KOPT-K1 (cell line): ENCODE measurements at regions not wholly inside any gene's neighbourhood (a gene's known extent, or its start where the extent isn't known, plus 50 kb on each side); places are given as distances from the start of the nearest gene placed in this dataset.

Source experiments
- H3K27ac ChIP-seq: fragments of 200-600 bp; sonication (generic); 2 replicates; pipeline ENCODE4 v1.5.1; 2016; ENCODE audit warnings: antibody characterized with exemption, mild to moderate bottlenecking, low read depth, low read length; ENCODE audit not compliant: poor library complexity, severe bottlenecking
- H3K36me3 ChIP-seq: fragments of 200-600 bp; sonication (generic); 2 replicates; pipeline ENCODE4 v1.5.1; 2017; ENCODE audit warnings: antibody characterized with exemption, mild to moderate bottlenecking, low read length, moderate library complexity; ENCODE audit not compliant: insufficient read depth
- H3K9me3 ChIP-seq: fragments of 200-600 bp; sonication (generic); 2 replicates; pipeline ENCODE4 v1.5.1; 2017; ENCODE audit warnings: antibody characterized with exemption, low read length, mild to moderate bottlenecking; ENCODE audit not compliant: insufficient read depth, poor library complexity, severe bottlenecking

DNA sequence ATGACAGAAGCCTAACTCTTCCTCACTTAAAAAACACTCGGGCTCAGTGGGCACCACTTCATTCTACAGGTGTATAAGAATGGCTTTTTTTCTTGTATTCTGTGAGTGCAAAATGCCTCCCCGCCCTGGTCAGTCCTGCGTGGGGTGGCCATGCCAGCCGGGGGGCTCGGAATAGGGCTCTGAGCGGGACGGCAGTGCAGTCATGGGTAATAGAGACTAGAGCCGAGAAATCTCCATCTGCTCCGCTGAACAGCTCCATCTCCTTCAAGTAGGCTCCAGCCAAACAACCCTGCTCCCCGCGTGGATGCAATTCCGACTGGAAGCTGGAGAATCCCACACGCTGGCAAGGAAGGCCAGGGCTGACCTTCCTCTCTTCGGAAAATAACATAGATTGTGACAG is 317.0 kb upstream of the IRX4 start:
- H3K36me3 ChIP-seq, result no peaks in the 10 kb centered on the region
- peaks cover 6% of the 10 kb centered on the region for H3K9me3 ChIP-seq
- no peak overlapping the region for H3K27ac ChIP-seq

DNA sequence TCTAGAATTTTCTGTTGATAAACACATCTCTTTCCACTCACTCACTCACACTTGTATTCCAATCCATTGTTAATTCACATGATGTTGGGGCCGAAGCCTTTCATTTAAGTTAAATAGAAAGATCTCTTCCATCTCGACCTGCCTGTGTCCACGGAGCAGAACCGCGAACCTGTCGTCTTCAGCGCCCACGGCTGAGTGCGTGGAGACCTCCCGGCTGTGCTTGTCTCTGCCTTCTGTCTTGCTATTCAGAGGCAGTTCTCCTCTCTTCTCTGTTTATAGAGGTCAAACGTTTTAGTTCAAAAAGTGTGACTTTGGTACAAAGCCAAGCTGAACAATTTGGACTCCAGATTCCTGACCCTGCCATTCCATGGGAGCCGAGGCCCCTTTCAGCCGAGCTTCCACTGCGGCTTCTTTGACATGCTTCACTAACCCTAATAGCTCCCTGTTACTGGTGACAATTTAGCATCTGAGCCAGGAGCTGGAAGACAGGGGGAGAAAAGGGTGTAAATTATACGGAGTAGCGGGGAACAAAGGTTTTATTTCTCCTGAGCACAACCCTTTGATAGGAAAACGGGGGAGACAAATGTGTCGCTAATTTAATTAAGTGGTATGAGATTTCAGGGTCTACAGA is 314.4 kb upstream of the IRX4 start:
- Histone ChIP-seq H3K36me3 (no peaks in the 10 kb centered on the region), H3K9me3 (peaks cover 11% of the 10 kb centered on the region), H3K27ac (no peak overlapping the region)

DNA sequence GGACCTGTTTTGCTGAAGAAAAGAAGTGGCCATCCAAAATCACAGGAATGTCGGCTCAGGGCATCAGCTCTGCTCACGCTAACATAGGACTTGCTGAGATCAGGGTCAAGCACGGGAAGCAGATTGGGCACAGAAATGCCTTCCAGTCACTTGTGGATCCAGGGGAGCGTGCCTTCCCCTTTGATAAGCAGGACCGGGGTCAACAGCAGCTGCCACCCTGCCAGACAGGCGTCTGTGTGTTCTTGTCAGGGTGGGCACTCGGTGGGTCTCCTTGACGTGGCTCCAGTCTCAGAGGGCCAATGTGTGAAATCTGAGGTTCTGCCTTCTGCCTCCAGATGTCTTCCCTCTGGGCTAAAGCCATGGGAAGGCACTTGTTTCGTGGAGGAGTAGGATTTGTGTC is 313.7 kb upstream of the IRX4 start:
- H3K9me3 ChIP-seq, result peaks cover 11% of the 10 kb centered on the region
- H3K27ac ChIP-seq, result no peak overlapping the region
- H3K36me3 ChIP-seq, result no peaks in the 10 kb centered on the region

DNA sequence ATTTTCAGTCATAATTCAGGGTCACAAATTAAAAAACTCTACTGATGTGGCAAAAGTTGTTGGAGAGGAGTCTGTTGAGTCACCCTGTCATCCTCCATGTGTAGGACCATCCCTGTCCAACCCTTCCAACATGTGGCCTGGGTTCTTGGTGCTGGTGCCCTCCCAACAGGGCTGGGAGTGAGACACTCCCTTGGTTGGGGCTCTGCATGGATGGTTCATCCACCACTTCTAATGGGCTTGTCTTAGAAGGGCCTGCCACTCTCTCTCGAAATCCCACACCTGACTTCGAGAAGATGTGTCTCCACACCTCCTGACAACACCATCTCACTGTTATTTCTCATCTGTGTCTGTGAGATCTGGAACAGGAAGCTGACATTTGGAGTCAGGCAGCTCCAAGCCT is 312.2 kb upstream of the IRX4 start:
- no peaks in the 10 kb centered on the region for H3K36me3 ChIP-seq
- no peak overlapping the region for H3K27ac ChIP-seq
- peaks cover 11% of the 10 kb centered on the region for H3K9me3 ChIP-seq

DNA sequence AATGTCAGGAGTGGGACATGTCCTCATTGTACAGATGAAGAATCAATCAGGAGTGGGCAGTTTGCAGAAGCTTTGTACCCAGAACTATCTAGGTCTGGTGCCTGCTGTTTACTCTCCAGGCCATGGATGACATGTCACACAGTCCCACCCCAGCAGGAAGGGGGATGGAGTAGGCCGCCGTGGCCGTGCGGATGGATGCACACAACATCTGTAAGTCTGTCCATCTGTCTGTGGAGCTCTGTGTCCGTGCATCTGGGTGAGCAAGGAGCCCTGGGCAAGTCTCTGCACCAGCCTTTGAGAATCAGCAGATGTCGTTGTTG is 311.5 kb upstream of the IRX4 start:
- no peak overlapping the region for H3K27ac ChIP-seq
- H3K36me3 ChIP-seq, result no peaks in the 10 kb centered on the region
- peaks cover 11% of the 10 kb centered on the region for H3K9me3 ChIP-seq

DNA sequence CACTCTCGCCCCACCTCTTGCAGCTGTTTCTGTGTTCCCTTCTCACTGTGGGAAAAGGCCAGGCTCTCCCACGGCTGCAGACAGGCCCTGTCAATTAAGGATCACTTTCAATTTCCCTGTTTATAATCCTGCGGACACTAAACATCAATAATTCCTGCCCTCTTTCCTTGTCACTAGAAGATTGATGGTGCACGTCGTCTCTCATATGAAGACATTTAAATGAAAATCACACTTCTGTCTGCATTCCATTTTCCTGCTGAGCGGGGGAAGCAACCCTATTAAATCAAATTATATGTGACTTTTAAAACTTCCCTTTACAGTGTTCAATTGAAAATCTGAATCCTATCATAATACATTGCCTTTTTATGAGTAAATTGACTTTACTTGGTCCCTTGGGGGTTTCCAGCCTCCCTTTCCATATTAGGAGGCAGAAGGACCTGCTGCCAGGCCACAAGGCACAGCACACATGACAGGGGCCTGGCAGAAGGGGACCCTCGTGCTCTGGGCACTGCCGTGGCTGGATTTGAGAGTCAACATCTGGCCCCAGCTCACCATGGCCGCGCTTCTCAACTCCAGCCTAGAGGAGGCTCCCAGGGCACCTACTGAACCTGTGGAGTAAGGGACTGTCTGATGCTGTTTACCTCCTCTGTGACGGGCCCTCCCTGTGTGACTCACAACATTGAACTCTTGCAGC is 311.0 kb upstream of the IRX4 start:
- H3K9me3 ChIP-seq, result peaks cover 11% of the 10 kb centered on the region
- H3K36me3 ChIP-seq, result no peaks in the 10 kb centered on the region
- H3K27ac ChIP-seq, result no peak overlapping the region

DNA sequence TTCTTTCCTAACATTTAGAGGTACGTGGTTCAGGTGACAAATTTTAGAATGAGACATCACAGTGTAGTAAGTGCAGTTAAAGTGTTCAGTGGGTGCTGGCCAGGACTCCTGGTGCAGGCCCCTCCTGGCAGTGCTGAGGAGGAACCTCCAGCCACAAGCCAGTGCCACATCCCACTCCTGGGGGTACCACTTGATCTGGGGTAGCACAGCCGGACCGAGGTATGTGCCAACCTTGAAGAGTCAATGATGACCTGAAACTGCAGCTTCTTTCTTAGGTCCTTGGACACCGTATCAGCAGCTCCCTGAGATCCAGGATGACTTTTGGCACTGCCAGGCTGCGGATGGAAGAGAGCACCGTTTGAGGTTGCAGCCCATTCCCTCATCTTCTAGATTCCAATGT is 310.4 kb upstream of the IRX4 start:
- H3K27ac ChIP-seq, result no peak overlapping the region
- H3K9me3 ChIP-seq, result peaks cover 11% of the 10 kb centered on the region
- no peaks in the 10 kb centered on the region for H3K36me3 ChIP-seq

DNA sequence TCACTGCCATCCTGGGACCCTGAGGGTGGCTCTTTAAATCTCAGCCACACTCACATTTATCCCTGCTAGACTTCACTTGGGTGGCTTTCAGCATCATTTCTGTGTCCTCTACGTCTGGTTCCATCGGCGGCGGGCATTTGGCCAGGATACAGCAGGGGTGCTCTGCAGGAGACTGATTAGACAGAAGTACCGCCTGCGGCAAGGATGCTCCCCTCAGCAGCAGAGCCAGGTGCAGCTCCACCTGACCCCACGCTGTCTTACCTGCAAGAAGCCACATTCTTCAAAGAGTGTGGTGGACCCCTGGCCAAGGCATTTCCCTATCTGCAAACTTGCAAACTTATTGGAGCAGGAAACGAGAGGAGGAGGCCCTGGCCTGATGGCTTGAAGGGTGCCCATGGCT is 309.8 kb upstream of the IRX4 start:
- H3K27ac ChIP-seq, result no peak overlapping the region
- no peaks in the 10 kb centered on the region for H3K36me3 ChIP-seq
- H3K9me3 ChIP-seq, result peaks cover 11% of the 10 kb centered on the region

DNA sequence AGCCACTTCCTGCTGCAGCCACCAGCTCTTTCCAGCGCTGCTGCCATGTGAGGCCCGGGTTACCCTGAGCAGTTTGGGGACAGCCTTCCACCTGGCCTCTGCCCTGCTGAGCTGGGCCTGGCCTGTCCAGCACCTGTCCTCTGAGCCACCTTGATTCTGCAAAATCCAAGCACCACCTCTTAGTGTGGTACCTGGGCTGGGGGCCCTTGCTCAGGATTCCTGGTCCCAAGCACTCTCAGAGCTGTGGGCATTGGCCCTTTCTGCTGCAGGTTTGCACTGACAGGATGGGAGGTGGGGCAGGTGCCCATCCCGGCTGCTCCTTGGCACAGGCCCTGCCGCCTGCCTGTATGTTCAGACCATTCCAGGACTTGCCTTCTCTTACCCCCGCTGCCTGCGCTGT is 309.2 kb upstream of the IRX4 start:
- no peak overlapping the region for H3K27ac ChIP-seq
- H3K9me3 ChIP-seq, result peaks cover 11% of the 10 kb centered on the region
- no peaks in the 10 kb centered on the region for H3K36me3 ChIP-seq

DNA sequence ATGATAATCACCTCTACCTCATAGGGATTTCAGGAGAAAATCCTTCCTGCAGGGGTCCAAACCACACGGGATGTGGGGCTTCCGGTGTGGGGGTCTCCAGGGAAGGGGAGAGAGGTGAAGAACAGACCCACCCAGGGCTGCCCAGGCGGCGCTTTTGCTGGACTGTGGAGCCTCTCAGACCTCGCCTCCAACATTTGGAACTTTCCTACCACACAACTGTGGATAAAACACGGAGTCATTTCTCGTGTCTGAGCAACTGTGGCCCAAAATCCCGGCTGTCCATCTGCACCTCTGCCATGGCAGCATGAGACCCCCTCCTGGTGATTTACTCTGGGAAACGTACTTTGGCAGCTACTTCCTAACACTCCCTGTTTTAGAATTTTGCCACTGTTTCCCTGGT is 307.8 kb upstream of the IRX4 start:
- H3K27ac ChIP-seq, result no peak overlapping the region
- H3K9me3 ChIP-seq, result peaks cover 11% of the 10 kb centered on the region

DNA sequence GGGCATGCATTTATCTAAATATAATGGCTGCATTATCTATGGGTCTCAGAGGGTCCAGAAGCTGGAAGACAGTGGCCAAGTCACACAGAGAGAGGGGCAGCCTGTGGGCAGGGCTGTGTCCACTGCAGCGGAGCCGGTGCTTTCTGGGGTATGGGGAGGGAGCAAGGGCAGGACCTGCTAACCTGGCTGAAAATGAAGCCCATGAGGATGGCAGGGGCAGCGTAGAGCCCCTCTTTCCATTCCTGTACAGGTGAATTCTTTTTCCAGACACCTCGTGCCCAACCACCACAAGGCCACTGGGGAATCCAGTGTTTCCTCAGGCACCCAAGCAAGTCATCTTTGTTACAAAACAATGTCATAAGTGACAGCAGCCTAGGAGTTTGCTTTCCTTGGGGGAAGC is 305.9 kb upstream of the IRX4 start:
- H3K9me3 ChIP-seq, result no peaks in the 10 kb centered on the region
- no peak overlapping the region for H3K27ac ChIP-seq
- H3K36me3 ChIP-seq, result no peaks in the 10 kb centered on the region

More for the DNA sequence above, 307.8 kb upstream of the IRX4 start:
- no peaks in the 10 kb centered on the region for H3K36me3 ChIP-seq

DNA sequence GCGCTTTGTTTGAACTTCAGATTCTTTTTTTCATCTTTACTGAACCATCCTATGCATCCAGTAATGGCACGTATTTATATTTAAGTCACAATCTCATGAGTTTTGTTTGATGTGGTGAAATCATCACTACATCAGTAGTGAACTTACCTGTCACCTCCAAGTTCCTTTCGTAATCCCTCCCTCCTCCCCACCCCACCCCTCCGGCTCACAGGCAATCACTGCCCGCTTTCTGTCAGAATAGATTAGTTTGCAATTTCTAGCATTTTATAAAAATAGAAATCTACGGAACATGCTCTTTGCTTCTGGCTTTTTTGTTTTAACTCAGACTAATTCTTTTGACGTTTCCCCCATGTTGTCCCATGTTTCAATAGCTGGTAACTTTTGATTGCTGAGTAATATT is 305.4 kb upstream of the IRX4 start:
- no peaks in the 10 kb centered on the region for H3K36me3 ChIP-seq
- no peak overlapping the region for H3K27ac ChIP-seq
- no peaks in the 10 kb centered on the region for H3K9me3 ChIP-seq

DNA sequence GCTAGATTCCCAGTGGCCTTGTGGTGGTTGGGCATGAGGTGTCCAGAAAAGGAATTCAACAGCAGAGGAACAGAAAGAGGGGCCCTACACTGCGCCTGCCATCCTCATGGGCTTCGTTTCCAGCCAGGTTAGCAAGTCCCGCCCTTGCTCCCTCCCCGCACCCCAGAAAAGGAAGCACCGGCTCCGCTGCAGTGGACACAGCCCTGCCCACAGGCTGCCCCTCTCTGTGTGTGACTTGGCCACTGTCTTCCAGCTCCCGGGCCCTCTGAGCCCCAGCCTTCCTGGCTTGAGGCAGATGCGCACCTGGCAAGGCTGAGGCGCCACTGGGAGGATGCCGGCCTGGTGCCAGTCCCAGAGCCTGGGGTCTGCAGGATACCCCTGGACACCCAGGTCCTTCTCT is 305.0 kb upstream of the IRX4 start:
- no peaks in the 10 kb centered on the region for H3K36me3 ChIP-seq
- H3K9me3 ChIP-seq, result no peaks in the 10 kb centered on the region
- no peak overlapping the region for H3K27ac ChIP-seq

DNA sequence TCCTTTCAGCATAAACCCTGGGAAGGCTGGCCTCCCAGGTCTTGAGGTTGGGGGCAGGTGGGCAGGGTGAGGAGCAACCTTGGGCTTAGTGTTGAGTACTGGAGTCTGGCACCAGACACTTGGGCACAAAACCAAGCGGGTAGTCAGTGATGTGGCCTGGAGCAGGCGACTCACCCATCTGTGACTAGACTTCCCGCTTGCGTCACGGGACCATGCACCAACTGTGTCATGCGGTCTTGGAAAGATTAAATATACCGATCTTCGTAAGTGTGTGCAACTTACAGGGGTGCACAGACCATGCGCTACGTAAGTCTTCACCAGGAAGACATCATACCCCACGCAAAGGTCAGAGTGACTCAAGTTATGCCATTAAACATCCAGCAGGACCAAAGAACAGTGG is 304.4 kb upstream of the IRX4 start:
- no peaks in the 10 kb centered on the region for H3K9me3 ChIP-seq
- no peak overlapping the region for H3K27ac ChIP-seq
- H3K36me3 ChIP-seq, result no peaks in the 10 kb centered on the region

DNA sequence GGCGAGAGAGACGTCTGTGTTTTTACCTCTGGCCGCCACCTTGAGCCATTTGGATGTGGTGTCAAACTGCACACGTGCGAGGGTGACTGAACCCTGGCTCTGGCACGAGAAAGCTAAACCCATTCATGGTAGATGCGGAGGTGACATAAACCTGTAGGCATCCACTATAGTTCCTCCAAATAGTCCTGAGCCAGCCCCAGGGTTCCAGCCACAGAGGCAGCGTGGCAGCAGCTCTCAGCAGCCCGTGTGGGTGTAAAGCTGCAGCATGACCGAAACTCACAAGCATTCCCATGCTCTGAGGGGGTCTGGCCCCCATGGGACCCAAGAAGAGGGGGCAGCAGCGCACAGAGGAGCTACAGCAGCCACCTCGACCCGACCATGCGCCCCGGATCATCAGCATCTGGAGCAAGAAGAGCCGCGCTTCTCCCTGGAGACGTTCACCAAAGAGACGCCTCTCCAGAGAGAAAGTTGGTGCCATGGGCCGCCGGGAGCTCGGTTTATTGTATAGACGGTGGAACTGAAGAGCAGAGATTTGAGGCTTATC is 303.8 kb upstream of the IRX4 start:
- no peaks in the 10 kb centered on the region for H3K36me3 ChIP-seq
- no peak overlapping the region for H3K27ac ChIP-seq
- no peaks in the 10 kb centered on the region for H3K9me3 ChIP-seq
